ENCODE measurements at regions not wholly inside any gene's neighbourhood (a gene's known extent, or its start where the extent isn't known, plus 50 kb on each side); places are given as distances from the start of the nearest gene placed in this dataset.

- TF ChIP-seq TAF1 (IDR thresholded peaks at IDR 0.05; ENCODE audit: low read depth, low read length): no peak
- TF ChIP-seq POLR2AphosphoS5 (IDR thresholded peaks at IDR 0.05; ENCODE audit: low read depth, low read length): no peak
- TF ChIP-seq POLR2A (IDR thresholded peaks at IDR 0.05; ENCODE audit: low read depth, low read length): no peak
Measured at GRCh38 chr3:166195808-166196207, 358.6 kb upstream of the BCHE start.
